HepG2 (cell line): ENCODE measurements at regions not wholly inside any gene's neighbourhood (a gene's known extent, or its start where the extent isn't known, plus 50 kb on each side); places are given as distances from the start of the nearest gene placed in this dataset.
A peak's percentile ranks its signal among the peaks of the same experiment; 100 is the strongest.

Experiments
- ATAC-seq: fragments of 200-7000 bp; cut with Tn5 transposase; 3 replicates; pipeline ENCODE4 v1.9.1; 2020; ENCODE audit warnings: mild to moderate bottlenecking, moderate library complexity
- BruUV-seq: library from RNA; stranded (reverse); fragments of 400-500 nt; replicated peaks from 2 replicates; lab custom pipeline; 2021; lab: Mats Ljungman, UMichigan
- CTCF ChIA-PET: fragments of 300-600 bp; formaldehyde crosslinking; extraction: SDS; loops from one replicate; lab custom pipeline; 2021; ENCODE audit warnings: low total read pairs, inconsistent platforms, low intra/inter-chr PET ratio; lab: Yijun Ruan, JAX
- POLR2A ChIA-PET: fragments of 350-600 bp; sonication (Branson Sonifier 250); formaldehyde crosslinking; loops from one replicate; lab custom pipeline; 2020; ENCODE audit warnings: antibody characterized with exemption, inconsistent platforms; lab: Yijun Ruan, JAX
- DNase-seq: peaks from one replicate; pipeline ENCODE4 v3.0.0-alpha.2; 2015; ENCODE audit warnings: low spot score
- FAIRE-seq: peaks from 3 replicates; lab custom pipeline; 2011; peaks lifted over from hg19 to GRCh38; lab: Jason Lieb, UNC
- H2AFZ ChIP-seq: one replicate; pipeline ENCODE4 v1.6.1; 2011; ENCODE audit warnings: low read length, inconsistent platforms
- H3K27ac ChIP-seq: fragments of 300-600 bp; 3 replicates; pipeline ENCODE4 v1.8.0; 2011; ENCODE audit warnings: mixed run types, mild to moderate bottlenecking, mixed read lengths, low read length, inconsistent platforms; ENCODE audit not compliant: insufficient read depth; ENCODE audit errors: extremely low read length
- H3K27me3 ChIP-seq, 2 experiments: fragments of 200-600 bp in 1 of 2; 2 replicates in 1 of 2; 3 replicates in 1 of 2; pipeline versions ENCODE4 v1.6.0 to v1.8.0; 2011; ENCODE audit warnings: low read length in 2 of 2, mild to moderate bottlenecking in 2 of 2, moderate library complexity in 2 of 2, inconsistent platforms in 1 of 2; ENCODE audit not compliant: insufficient read depth in 2 of 2, control insufficient read depth in 1 of 2
- H3K36me3 ChIP-seq, 2 experiments: fragments of 200-600 bp in 1 of 2; replicated peaks in 1 of 2; 2 replicates in 1 of 2; 3 replicates in 1 of 2; pipeline versions ENCODE4 v1.5.1 to v1.8.0; 2011; ENCODE audit warnings: low read length in 2 of 2, inconsistent platforms in 1 of 2; ENCODE audit not compliant: insufficient read depth in 2 of 2, control insufficient read depth in 1 of 2
- H3K4me1 ChIP-seq: 2 replicates; pipeline ENCODE4 v1.5.1; 2012; ENCODE audit warnings: low read length, inconsistent platforms; ENCODE audit not compliant: insufficient read depth
- H3K4me2 ChIP-seq: 2 replicates; pipeline ENCODE4 v1.6.0; 2011; ENCODE audit warnings: low read depth, low read length, inconsistent platforms
- H3K4me3 ChIP-seq, 3 experiments: fragments of 200-600 bp in 1 of 3; sonication (generic), shearing (Covaris generic) in 1 of 3; replicated peaks in 1 of 3; 2 replicates each; pipeline ENCODE4 v1.5.1; 2011 to 2016; ENCODE audit warnings: low read length in 3 of 3, inconsistent platforms in 2 of 3, low read depth in 2 of 3, mild to moderate bottlenecking in 2 of 3, control low read depth in 1 of 3, mixed read lengths in 1 of 3; ENCODE audit not compliant: insufficient read depth in 1 of 3
- H3K79me2 ChIP-seq: one replicate; pipeline ENCODE4 v1.6.1; 2011; ENCODE audit warnings: low read length, inconsistent platforms; ENCODE audit not compliant: insufficient read depth
- H3K9ac ChIP-seq: 2 replicates; pipeline ENCODE4 v1.6.0; 2011; ENCODE audit warnings: mild to moderate bottlenecking, low read depth, low read length, inconsistent platforms; ENCODE audit not compliant: insufficient read depth
- H3K9me3 ChIP-seq: 2 replicates; pipeline ENCODE4 v1.5.1; 2012; ENCODE audit warnings: mild to moderate bottlenecking, low read length
- H4K20me1 ChIP-seq: 2 replicates; pipeline ENCODE4 v1.6.0; 2011; ENCODE audit warnings: inconsistent platforms, mild to moderate bottlenecking, low read length, moderate library complexity; ENCODE audit not compliant: insufficient read depth
- CHCHD3 ChIP-seq: sonication (generic); formaldehyde crosslinking; IDR thresholded peaks from 2 replicates; pipeline ENCODE4 v1.8.0; 2022; ENCODE audit warnings: mild to moderate bottlenecking, missing genetic modification reagents, moderate library complexity
- CHD2 ChIP-seq: IDR thresholded peaks from 2 replicates; pipeline ENCODE4 v1.6.1; 2011; ENCODE audit warnings: low read depth, low read length, improper control_type of control experiment
- NFE2L2 ChIP-seq: fragments of 150-350 bp; IDR thresholded peaks from 2 replicates; pipeline ENCODE4 v1.6.1; 2014; ENCODE audit warnings: low read length
- STAG1 ChIP-seq: sonication (generic); formaldehyde crosslinking; IDR thresholded peaks from 2 replicates; pipeline ENCODE4 v1.4.0; 2020; ENCODE audit warnings: missing genetic modification reagents
- ZMAT3 ChIP-seq: sonication (generic); formaldehyde crosslinking; conservative IDR thresholded peaks from 2 replicates; pipeline ENCODE4 v1.7.0; 2021; ENCODE audit warnings: missing genetic modification reagents
- WGBS: methylation state at CpG from one replicate; pipeline ENCODE4 v1.1.6; 2017; ENCODE audit warnings: low lambda C conversion rate; 5-methylcytosine and 5-hydroxymethylcytosine counted together
- in situ Hi-C: cut with HindIII; loops from 2 replicates; pipeline ENCODE4 v1.10.0; 2017; ENCODE audit warnings: low pct_unique_long_range_greater_than_20kb; ENCODE audit not compliant: extremely low pct_ligation_motif_present
- intact Hi-C: fragments of 100-400 bp; cut with micrococcal nuclease; formaldehyde crosslinking; loops from one replicate; pipeline ENCODE4 v1.10.0; 2022; ENCODE audit not compliant: unreplicated experiment
- TF ChIP-seq, protein P1 (sequence below): sonication (generic); formaldehyde crosslinking; IDR thresholded peaks from 2 replicates; pipeline ENCODE4 v1.8.0; 2022; ENCODE audit warnings: mild to moderate bottlenecking, missing genetic modification reagents, moderate library complexity
- TF ChIP-seq, protein P2 (sequence below): sonication (generic); formaldehyde crosslinking; IDR thresholded peaks from 2 replicates; pipeline ENCODE4 v1.5.0; 2020; ENCODE audit warnings: mild to moderate bottlenecking, missing genetic modification reagents, moderate library complexity

DNA sequence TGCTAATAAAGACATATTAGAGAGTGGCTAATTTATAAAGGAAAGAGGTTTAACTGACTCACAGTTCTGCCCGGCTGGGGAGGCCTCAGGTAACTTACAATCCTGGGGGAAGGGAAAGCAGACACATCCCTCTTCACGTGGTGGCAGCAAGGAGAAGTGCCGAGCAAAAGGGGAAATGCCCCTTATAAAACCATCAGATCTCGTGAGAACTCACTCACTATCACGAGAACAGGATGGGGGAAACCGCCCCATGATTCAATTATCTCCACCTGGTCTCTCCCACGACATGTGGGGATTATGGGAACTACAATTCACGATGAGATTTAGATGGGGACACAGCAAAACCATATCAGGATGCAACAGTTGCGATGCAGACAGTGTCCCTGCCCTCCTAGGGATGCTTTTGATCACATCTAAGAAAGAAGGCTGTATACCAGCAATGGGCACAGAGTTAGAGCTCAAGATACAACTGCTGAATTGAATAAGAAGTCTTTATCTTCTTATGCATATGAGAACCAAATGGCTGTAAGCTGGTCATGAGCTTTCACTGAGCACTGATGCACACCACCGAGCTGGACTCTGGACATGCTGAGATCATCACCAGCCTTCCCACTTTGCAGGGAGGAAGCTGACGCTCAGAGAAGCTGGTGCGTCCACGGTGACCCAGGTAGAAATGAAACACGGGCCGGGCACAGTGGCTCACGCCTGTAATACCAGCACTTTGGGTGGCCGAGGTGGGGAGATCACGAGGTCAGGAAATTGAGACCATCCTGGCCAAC, 255.2 kb downstream of the MN1 start:
- Histone ChIP-seq H2AFZ (no peak overlapping the region), H4K20me1 (no peaks in the 10 kb centered on the region), H3K27me3 (peaks cover 0 to 13% of the 10 kb centered on the region in 2 experiments; a peak in 4 of 5 replicates), H3K4me3 (no peak overlapping the region), H3K36me3 (no peaks in the 10 kb centered on the region), H3K79me2 (no peaks in the 10 kb centered on the region), H3K9ac (no peak overlapping the region), H3K4me1 (no peaks in the 10 kb centered on the region), H3K9me3 (no peaks in the 10 kb centered on the region), H3K27ac (no peak overlapping the region), H3K4me2 (no peak overlapping the region)
- ChIA-PET POLR2A (no interaction called here), CTCF (no interaction called here)
- DNase-seq, result no peak
- FAIRE-seq, result no peak
- 14% methylated on average over 18 of the region's 18 CpGs for WGBS
- in situ Hi-C loops, result no loop called here
- no TSS peak for BruUV-seq
- no peak for ATAC-seq
- intact Hi-C loops, result no loop called here
- TF ChIP-seq CHCHD3 (CRISPR knock-in tag), result no peak
- peak; percentile 55; the same call in 1 of the 2 replicates for TF ChIP-seq CHD2
- no peak for TF ChIP-seq ZMAT3 (CRISPR knock-in tag)
- TF ChIP-seq, protein P1, sequence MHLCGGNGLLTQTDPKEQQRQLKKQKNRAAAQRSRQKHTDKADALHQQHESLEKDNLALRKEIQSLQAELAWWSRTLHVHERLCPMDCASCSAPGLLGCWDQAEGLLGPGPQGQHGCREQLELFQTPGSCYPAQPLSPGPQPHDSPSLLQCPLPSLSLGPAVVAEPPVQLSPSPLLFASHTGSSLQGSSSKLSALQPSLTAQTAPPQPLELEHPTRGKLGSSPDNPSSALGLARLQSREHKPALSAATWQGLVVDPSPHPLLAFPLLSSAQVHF, result no peak

DNA sequence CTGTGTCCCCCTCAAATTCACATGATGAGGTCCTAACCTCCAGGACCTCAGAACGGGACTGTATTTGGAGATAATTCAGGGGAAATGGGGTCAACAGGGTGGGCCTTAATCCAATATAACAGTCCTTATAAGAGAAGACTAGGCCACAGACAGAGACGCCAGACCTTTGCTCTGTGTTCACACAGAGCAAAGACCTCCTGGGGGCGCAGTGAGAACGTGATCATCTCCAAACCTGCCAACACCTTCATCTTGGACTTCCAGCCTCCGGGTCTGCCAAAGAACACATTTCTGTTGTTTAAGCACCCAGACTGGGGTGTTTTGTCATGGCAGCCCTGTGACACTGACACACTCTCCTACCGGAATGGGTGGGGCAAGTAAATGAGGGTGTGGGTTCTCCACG, 250.2 kb downstream of the MN1 start:
- H3K27ac ChIP-seq, result no peak overlapping the region
- TF ChIP-seq, protein P2, sequence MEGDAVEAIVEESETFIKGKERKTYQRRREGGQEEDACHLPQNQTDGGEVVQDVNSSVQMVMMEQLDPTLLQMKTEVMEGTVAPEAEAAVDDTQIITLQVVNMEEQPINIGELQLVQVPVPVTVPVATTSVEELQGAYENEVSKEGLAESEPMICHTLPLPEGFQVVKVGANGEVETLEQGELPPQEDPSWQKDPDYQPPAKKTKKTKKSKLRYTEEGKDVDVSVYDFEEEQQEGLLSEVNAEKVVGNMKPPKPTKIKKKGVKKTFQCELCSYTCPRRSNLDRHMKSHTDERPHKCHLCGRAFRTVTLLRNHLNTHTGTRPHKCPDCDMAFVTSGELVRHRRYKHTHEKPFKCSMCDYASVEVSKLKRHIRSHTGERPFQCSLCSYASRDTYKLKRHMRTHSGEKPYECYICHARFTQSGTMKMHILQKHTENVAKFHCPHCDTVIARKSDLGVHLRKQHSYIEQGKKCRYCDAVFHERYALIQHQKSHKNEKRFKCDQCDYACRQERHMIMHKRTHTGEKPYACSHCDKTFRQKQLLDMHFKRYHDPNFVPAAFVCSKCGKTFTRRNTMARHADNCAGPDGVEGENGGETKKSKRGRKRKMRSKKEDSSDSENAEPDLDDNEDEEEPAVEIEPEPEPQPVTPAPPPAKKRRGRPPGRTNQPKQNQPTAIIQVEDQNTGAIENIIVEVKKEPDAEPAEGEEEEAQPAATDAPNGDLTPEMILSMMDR (CRISPR knock-in tag), result peak; percentile 42
- no peak for TF ChIP-seq NFE2L2
- TF ChIP-seq STAG1 (CRISPR knock-in tag), result peak; percentile 56
- 0 out of 3 replicates have a peak, but pooled peaks have one; percentile 31 for ATAC-seq

More for the DNA sequence above, 250.2 kb downstream of the MN1 start:
- CTCF ChIA-PET, result no interaction called here
- intact Hi-C loops, result no loop called here
- 38% methylated on average over 4 of the region's 7 CpGs for WGBS
- no peaks in the 10 kb centered on the region for H4K20me1 ChIP-seq
- BruUV-seq, result no TSS peak
- H3K9ac ChIP-seq, result no peak overlapping the region
- POLR2A ChIA-PET, result no interaction called here
- H3K9me3 ChIP-seq, result no peaks in the 10 kb centered on the region
- no peak overlapping the region for H3K4me2 ChIP-seq
- no peak overlapping the region for H2AFZ ChIP-seq
- no peaks in the 10 kb centered on the region for H3K4me1 ChIP-seq
- FAIRE-seq, result no peak
- H3K36me3 ChIP-seq, result no peaks in the 10 kb centered on the region
- no peak for DNase-seq
- H3K79me2 ChIP-seq, result no peaks in the 10 kb centered on the region
- no peak overlapping the region for H3K4me3 ChIP-seq
- in situ Hi-C loops, result no loop called here
- H3K27me3 ChIP-seq, result no peaks in the 10 kb centered on the region; a peak in 2 of 5 replicates
